ENCODE measurements at regions not wholly inside any gene's neighbourhood (a gene's known extent, or its start where the extent isn't known, plus 50 kb on each side); places are given as distances from the start of the nearest gene placed in this dataset.

DNA sequence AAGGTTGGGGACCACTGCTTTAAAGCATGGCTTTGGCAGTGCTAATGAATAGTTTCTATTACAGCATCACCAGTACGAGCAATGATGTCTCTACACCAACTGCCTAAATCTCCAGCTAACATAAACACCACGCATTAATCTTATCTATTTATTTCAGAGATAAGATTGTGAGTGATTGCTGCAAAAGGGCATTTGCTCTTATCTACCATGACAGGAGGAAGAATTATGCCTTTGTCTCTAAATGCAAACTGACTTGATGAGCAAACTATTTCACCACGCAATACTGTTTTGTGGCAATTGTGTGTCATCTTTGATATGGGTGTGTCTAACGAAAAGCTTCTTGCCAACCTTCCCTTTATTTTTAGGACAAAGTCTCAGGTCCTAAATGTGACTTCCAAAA lies 684.9 kb downstream of the SORCS1 start:
- TF ChIP-seq TAF1 (IDR thresholded peaks at IDR 0.05; ENCODE audit: borderline replicate concordance, low read depth, low read length) (no peak), POLR2AphosphoS5 (IDR thresholded peaks at IDR 0.05; ENCODE audit: low read depth, low read length) (no peak), POLR2A (IDR thresholded peaks at IDR 0.05; ENCODE audit: low read depth, low read length) (no peak)

Data from GM12892 (cell line).